ENCODE measurements at regions not wholly inside any gene's neighbourhood (a gene's known extent, or its start where the extent isn't known, plus 50 kb on each side); places are given as distances from the start of the nearest gene placed in this dataset.

DNA sequence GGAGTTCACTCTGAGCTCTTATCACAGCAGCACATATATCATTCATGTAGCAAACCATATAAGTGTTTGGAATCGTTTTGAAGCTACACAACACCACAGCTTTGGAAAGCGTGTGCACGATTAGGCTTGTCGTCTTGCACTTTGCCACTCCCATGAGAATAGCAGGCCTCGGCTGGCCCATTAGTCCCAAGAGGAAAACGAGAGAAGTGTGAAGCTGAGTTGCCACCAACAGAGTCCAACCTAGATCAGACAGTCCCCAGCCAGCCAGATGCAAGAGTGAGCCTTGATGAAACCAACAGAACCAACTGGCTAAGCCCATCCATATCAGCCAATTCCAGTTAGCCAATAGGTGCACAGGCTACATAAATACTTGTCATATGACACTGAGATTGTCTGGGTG, 238.4 kb downstream of the C1orf94 start:
- DNase-seq: no peak

GRCh38 chr1:34418166-34418565, 241.5 kb downstream of the C1orf94 start:
- DNase-seq: no peak

DNA sequence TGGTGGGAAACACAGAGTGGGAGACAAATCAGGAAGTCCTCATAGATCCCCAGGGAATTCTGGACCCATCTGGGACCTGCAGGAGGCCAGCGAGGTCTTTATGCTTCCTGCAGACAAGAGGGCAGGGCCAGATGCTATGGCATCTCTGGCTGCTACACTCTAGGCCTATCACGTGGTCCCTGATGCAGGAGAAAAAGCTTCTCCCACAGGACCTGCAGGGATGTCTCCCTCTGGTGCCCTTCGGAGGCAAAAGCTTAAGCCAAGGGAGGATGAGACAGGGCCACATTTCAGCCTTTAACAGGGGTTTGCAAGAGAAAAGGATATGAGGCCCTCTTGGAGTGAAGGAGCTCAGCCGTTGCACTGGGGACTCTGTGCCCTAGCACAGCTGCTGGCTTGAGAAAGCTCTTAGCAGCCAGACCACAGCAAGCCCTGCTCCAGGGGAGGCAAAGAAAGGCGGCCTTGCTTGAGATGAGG, 243.0 kb downstream of the C1orf94 start:
- DNase-seq: no peak

DNA sequence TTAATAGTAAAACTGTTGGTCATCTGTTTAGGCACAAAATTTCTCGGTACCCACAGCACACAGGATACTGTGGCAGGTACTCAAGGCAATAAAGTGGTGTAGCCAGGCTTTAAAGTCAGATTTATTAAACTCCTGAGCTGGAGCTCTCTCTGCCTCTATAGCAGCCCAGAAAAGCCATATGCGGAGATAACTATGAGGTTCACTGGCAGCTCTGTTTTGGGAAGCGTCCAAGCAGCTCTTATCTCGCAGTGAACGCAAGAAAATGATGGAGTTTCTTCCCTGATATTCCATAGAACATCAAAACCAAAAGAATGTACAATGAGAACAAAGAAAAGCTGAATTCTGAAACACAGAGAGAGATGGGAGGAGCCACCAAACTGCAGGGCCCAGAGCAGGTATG, 248.3 kb downstream of the C1orf94 start:
- no peak for DNase-seq

DNA sequence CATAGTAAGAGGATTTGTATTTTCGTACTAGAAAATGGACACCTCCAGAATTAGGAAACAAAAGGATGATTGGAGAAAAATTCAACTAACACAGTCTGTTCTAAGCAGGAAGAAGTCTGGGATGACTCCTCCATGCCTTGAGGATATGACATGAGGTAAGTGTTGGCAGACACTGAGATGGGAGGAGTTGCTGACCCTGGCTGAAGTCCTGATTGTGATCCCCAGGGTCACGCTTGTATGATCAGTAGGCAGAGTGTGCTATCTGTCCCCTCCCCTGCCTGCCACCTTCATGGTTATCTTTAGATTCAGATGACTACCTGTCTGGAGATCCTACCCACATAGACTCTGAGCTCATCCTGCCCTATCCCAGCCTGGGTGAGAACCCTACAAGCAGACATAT, 249.1 kb downstream of the C1orf94 start:
- no peak for DNase-seq

- no peak for DNase-seq
Measured at GRCh38 chr1:34426325-34426896, 249.7 kb downstream of the C1orf94 start.

- DNase-seq: no peak
Measured at GRCh38 chr1:34427170-34427569, 250.5 kb downstream of the C1orf94 start.

- DNase-seq: no peak
Measured at GRCh38 chr1:34433099-34433498, 256.4 kb downstream of the C1orf94 start.

GRCh38 chr1:34436836-34437235, 260.1 kb downstream of the C1orf94 start:
- no peak for DNase-seq

DNA sequence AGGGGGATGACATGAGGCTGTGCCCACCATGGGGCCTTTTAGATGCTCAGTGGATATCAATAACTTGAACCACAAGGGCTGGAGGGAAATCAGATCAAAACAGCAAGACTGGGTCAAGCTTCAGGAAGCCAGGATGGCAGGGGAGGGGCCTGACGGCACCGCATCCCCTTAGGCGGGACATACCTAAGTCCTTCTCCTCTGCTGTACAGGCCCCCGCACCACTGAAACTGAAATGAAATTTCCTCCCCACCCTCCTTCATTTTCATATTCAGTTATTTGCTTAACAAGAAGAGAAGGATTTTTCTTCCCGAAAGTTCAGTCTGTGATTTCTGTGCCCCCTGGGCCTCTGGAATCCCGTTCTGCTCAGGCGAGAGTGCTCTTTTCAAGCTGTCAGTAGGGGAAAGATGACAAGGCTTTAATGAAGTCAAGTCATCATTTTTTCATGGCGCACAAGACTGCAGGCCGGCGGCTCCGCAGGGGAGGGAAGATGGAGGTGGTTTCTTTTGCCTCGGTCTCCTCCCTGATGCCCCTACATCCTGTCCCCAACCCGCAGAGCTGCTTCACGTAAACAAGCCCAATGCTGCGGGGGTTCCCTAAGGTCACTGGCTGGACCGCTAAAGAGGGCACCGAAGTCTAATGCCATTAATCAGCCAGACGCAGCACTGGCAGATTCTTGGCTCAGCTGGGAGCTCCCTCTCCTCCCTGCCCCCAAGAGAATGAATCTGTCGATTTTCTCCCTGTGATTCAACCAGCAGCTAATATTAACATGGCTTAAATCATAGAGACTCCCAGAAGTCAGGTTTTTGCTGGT, 264.8 kb downstream of the C1orf94 start:
- no peak for DNase-seq

- no peak for DNase-seq
Measured at GRCh38 chr1:34444516-34444915, 267.8 kb downstream of the C1orf94 start.

DNA sequence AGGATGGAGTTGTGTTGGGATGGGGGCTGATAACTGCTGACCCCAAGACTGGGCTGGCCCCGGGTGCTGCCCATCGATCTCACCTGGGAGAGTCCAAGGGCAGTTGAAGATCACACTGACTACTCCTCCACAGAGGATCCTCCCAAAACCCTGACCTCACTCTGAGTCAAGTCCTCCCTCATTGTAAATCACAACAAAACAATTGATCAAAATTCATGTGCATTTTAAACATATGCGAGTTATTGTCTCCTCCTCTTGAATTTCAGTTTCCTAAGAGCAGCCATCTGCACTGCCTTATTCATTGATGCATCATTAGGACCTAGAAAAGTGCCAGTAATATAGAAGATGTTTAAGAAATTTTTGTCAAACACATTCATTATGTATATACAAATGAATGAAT, 273.6 kb downstream of the C1orf94 start:
- no peak for DNase-seq

GRCh38 chr1:34452451-34452850, 275.7 kb downstream of the C1orf94 start:
- no peak for DNase-seq

DNA sequence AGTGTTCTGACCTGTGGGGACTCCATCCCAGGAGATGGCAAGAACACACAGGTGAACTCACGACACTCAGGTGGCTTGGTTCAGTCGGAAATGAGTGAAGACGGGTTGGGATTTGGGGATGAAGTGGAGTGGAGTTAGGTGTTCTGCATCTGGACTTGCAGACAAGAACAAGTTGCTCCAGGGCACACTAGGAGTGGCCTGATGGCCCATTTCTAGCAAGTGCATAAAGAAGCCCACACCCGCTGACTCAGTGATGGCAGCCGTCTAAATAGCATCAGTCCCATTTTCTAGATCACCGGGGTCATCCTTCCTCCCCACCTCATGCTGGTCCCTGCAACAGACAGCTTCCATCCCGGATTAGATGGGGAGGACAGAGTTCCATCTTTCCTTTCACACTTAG, 278.4 kb downstream of the C1orf94 start:
- no peak for DNase-seq

- peak; percentile 66 for DNase-seq
Measured at GRCh38 chr1:34460193-34460592, 283.5 kb downstream of the C1orf94 start.

GRCh38 chr1:34470401-34470800, 284.4 kb upstream of the GJB5 start:
- no peak for DNase-seq

DNA sequence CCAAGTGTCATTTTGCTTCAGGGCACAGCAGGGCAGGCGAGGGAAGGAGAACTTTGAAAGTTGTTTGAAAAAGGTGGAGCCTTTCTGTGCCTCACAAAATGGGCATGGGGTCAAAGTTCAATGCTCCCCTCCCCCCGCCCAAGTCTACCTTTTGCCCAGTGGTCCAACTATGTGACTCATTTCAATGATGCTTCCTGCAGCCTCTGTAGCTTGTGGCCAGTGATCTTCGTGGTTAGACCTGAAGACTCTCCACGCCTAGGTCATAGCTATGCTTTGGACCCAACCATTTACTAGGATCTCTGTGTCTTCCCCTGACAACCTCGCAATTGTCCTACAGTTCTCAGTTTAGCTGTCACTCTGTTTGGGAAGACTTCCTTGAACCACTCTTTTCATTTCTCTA, 280.3 kb upstream of the GJB5 start:
- DNase-seq: no peak

DNA sequence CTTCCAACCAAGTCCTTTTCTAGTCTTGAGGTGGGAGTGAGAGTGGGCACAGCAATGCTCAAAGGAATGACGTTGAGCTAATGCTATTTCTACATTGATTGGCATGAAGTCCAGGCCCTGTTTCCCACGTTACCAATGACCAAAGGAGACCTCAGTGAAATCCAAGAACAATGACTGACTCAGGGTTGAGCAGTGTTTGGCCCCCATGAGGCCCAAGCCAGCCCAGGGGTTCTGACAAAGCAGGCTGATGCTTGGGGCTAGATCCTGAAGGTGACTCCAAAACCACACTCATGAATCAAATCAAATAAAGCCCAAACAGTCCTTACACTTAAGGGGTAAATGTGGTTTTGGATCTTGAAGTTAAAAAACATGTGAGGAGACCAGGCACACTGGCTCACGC, 278.5 kb upstream of the GJB5 start:
- DNase-seq: no peak

GRCh38 chr1:34477632-34478141, 277.2 kb upstream of the GJB5 start:
- no peak for DNase-seq

DNA sequence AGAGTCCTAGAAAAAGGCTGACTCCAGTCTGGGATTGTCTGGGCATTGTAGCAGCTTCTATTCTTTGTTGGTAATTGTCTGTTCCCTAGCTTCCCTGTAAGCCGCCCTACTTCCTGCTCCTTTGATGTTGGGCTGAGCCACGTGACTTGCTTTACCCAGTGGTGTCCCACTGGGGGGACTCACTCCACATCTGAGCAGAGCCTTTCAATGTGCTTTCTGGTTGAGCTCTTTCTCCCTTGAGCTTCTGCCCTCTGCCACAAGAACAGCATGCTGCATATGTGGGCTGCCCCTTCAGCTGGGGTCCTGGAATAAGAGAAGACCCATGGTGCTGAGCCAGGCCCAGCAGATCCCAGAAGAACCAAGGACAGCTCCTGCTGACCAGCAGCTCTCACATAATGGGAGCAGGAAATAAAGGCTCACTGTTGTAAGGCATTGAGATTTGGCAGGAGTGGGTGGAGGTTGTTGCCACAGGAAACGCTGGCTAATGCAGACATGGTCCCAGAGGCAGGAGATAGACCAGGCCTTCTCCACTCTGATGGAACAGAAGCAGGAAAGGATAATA, 276.3 kb upstream of the GJB5 start:
- DNase-seq: no peak

GRCh38 chr1:34479731-34480130, 275.1 kb upstream of the GJB5 start:
- DNase-seq: no peak

- no peak for DNase-seq
Measured at GRCh38 chr1:34488080-34488708, 266.7 kb upstream of the GJB5 start.

DNA sequence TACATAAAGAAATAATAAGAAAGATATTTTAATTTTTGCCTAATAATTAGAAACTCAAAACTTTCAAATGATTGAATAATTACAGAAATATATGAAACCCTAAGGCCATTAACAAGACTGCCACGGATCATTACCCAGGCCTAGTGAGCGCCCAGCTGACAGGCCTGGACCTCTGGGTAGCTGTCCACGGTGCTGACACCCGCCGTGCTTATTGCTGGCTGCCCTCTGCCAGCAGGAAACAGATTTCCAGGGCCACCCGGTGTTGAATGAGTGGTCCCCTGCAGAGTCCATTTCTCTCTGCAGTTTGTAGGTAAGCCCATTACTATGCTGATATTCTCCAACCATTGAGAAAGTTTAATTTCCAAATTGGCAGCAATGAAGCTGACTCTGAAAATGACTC, 254.4 kb upstream of the GJB5 start:
- peak; percentile 4 for DNase-seq

DNA sequence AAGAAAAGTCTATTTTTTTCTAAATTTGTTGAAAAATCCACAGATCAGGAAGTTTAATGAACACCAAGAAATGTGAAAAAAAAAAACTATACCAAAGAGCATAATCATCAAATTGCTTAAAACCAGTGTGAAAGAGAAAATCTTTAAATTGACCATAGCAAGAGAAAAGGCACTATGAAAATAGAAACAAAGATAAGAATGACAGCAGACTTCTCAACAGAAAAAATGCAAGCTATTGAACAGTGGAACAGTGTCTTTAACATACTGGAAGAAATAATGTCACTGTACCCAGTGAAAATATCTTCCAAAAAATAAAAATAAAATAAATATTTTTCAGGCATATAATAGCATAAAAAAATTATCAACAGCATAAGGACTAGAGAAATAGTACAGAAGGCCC, 243.0 kb upstream of the GJB5 start:
- DNase-seq: no peak

Data from activated CD4-positive, alpha-beta T cell treated with anti-CD3 and anti-CD28 coated beads, Interleukin-10, Interleukin-2, amounts not matched to agents 100 ng/mL and 50 ng/mL, durations not matched to agents 16 hours and 8 hours (primary cell).